C1 segment of cervical spinal cord (tissue), 14 donors: ENCODE measurements at regions not wholly inside any gene's neighbourhood (a gene's known extent, or its start where the extent isn't known, plus 50 kb on each side); places are given as distances from the start of the nearest gene placed in this dataset.

Source experiments
- DNase-seq, 14 donors: peaks; one replicate each; lab custom pipeline; 2025; lab: John Stamatoyannopoulos, UW

- peak in 6 of 14 donors; percentile 16 to 55 (median 38) for DNase-seq
Measured at GRCh38 chr3:42013691-42014457, 52.0 kb upstream of the ULK4 start.

DNA sequence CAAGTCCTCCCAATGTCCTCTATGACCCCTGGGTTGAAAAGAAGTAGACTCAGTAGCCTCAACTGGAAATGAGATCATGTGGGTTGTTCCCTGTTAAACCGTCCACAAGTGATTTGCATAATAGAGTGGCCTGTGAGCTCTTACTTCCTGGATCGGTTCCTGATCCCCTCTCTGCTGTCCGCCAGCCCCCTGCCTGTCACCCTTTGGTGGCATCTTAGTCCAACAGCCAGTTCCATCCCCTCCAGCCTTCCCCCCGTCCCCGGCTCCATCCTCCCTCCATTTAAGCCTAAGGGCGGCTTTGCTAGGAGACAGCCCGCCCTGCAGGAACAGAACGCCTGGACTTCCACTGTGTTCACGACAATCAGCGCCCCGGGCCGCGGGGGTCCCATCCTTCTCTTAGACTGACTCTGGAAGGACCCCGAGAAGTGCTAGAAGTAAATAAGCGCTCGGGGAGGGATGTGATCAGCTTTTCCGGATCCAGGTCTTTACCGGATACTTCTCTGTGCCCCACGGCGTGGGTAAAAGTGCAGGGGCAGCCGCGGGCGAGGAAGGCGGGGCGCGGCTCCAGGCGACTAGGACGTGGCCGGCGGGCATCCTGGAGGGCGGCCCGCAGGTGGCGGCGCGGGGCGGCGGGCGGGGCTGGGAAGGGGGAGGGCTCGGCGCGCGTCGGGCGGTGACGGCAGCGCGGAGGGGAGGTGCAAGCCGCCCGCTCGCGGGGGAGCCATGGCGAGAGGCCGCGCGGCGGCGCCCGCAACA, 51.2 kb upstream of the ULK4 start:
- peak in 12 of 14 donors; percentile 11 to 74 (median 62) for DNase-seq

DNA sequence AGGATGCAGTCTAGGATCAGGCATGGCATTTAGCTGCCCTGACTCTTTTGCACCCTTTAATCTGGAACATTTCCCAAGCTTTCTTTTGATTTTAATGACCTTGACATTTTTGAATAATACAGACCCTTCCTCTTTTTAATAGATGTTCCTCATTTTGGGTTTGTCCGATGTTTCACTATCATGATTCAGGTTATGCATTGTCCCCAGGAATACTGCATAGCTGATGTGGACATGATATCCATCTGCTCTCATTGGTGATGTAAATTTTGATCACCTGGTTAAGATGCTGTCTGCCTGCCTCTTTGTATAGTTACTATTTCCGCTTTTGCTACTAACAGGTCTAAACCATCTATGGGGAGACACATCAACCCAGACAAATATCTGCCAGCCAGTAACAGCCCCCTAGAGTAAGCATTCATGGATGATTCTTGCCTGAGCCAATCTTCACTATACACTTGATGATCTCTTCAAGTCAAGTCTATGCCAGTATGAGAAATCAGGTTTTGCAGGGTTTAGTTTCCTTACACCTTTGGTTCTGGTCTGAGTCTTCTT, 50.6 kb upstream of the ULK4 start:
- peak in 1 of 14 donors; percentile 59 for DNase-seq
